ENCODE measurements at regions not wholly inside any gene's neighbourhood (a gene's known extent, or its start where the extent isn't known, plus 50 kb on each side); places are given as distances from the start of the nearest gene placed in this dataset.
A peak's percentile ranks its signal among the peaks of the same experiment; 100 is the strongest.

DNA sequence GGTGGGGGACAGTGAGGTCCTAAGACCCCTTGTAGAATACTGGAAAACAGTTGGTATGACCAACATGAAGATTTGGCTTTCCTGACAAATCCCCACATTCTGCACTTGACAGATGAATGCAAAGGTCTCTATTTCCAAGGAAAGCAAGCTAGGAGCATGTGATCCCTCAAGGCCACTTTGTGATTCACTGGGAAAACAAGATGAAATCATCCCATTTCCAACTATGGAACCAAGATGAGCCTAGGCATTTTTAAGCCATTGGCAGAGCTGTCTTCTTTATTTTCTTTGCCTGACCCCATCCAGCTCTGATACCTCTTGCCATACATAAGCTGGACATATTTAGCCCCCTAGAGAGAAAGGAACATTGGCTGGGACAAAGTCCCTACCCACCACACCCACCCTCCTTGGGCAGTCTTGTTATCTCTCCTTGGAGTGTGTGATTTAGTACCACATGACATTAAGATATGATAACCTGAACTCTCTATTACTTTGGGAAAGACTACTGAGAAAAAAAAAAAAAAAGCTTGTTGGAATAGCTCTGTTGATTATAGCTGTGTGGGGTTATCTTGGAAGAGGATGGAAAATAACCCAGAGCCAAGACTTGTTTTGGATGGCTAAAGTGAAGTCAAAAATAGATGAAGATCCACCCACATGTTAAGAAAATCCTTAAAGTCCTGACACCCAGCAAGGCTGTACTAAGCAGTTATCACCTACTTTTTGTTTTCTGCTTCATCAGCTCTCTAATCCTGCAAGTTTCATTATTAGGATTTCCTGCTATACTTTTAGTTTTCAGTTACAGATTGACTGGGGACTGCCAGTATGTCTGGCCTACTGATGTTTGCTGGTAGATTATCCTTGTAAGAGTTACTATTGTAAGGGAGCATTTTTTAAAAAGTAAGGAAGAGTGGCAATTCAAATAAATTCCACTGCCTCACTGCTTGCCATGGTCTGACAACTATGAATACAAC, 90.1 kb upstream of the PREP start:
- no peak for DNase-seq (ENCODE audit: insufficient read length, low spot score)

DNA sequence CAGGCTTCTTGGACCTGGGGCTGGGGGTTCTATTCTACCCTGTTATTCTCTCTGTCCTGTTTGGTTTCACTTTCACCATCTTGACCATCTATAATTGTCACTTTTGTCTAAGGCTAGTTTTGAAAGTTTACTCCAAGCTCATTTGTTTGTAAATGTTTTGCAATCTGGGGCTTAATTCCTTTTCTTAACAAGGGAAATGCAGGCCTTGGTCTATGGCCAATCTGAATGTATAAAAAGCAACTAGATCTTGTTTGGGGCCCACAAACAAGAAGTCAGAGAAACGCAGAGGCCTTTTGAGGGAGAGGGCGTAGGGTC, 86.3 kb upstream of the PREP start:
- FAIRE-seq: no peak
- no peak for TF ChIP-seq PAX5 (IDR thresholded peaks at IDR 0.05; ENCODE audit: insufficient read depth, low read length, severe bottlenecking)
- TF ChIP-seq POLR2A (IDR thresholded peaks at IDR 0.05; ENCODE audit: low read depth, low read length): no peak
- TF ChIP-seq SPI1 (IDR thresholded peaks at IDR 0.05; ENCODE audit: low read depth, low read length): no peak
- no peak for TF ChIP-seq TAF1 (IDR thresholded peaks at IDR 0.05; ENCODE audit: low read depth, low read length)
- no peak for TF ChIP-seq POU2F2 (IDR thresholded peaks at IDR 0.05; ENCODE audit: low read depth, low read length)
- TF ChIP-seq POLR2AphosphoS5 (IDR thresholded peaks at IDR 0.05; ENCODE audit: low read depth, low read length): no peak
- no peak for DNase-seq (ENCODE audit: insufficient read length, low spot score)

More for the DNA sequence above, 90.1 kb upstream of the PREP start:
- peak; percentile 45 for FAIRE-seq
- TF ChIP-seq SPI1 (IDR thresholded peaks at IDR 0.05; ENCODE audit: low read depth, low read length) (no peak), TAF1 (IDR thresholded peaks at IDR 0.05; ENCODE audit: low read depth, low read length) (no peak), POLR2AphosphoS5 (IDR thresholded peaks at IDR 0.05; ENCODE audit: low read depth, low read length) (no peak), PAX5 (IDR thresholded peaks at IDR 0.05; ENCODE audit: insufficient read depth, low read length, severe bottlenecking) (no peak), POU2F2 (IDR thresholded peaks at IDR 0.05; ENCODE audit: low read depth, low read length) (no peak), POLR2A (IDR thresholded peaks at IDR 0.05; ENCODE audit: low read depth, low read length) (no peak)

DNA sequence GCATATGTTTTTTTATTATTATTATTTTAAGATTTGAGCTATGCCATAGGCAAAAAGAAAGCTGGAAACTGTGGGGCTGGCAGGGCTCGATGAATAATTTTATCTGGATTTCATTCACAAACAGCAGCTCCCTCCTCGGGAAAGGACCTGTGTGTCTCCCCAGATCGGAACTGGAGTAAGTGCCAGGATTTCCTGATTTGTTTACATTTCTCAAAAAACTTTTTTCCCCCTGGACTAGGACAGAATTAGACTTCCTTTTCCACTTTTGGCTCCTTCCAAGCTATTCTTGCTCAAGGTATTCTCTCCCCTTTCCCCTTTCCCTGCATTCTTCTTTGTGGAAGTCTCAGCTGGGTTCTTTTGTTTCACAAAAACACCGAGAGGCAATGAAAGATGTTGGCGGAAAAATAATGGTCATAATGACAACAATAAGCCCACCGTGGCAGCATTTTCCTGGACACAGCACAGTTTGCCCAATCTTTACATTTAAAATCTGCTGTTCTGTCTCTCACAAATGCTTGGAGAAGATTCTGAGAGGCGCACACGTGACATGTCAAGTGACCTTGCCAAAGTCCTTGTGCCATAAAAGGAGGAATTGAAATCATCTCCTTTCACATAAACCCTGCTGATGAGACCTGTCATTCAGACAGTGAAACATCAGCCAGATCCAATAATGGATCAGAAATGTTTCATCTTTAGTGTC, 85.8 kb upstream of the PREP start:
- TF ChIP-seq POLR2AphosphoS5 (IDR thresholded peaks at IDR 0.05; ENCODE audit: low read depth, low read length) (no peak), PAX5 (IDR thresholded peaks at IDR 0.05; ENCODE audit: insufficient read depth, low read length, severe bottlenecking) (no peak), TAF1 (IDR thresholded peaks at IDR 0.05; ENCODE audit: low read depth, low read length) (no peak), SPI1 (IDR thresholded peaks at IDR 0.05; ENCODE audit: low read depth, low read length) (peak; percentile 38; the same call in 1 of the 2 replicates), POU2F2 (IDR thresholded peaks at IDR 0.05; ENCODE audit: low read depth, low read length) (no peak)
- FAIRE-seq (no peak), DNase-seq (ENCODE audit: insufficient read length, low spot score) (no peak)

DNA sequence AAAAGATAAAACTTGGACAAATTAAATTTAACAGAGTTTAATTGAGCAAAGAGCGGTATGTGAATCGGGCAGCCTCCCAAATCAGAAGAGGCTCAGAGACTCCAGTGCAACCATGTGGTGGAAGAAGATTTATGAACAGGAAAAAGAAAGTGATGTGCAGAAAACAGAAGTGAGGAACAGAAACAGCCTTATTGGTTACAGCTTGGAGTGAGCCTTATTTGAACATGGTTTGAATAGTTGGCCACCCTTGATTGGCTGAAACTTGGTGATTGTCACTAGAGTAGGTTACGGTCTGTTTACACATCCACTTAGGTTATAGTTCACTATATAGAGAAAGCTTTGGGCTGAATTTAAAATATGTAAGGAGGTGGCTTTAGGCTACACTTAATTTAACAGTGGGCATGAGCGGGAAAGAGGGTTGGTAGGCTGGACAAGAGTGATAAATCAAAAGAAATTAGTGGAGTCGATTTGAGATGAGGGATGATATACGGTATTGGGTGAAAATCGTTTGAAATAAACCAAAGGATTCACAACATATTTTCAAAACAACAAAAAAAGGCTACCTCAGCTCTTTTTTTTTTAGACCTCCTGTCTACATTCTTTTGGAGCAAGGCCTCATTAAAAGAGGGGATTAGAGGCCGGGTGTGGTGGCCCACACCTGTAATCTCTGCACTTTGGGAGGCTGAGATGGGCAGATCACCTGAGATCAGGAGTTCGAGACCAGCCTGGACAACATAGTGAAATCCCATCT, 84.3 kb upstream of the PREP start:
- TF ChIP-seq SPI1 (IDR thresholded peaks at IDR 0.05; ENCODE audit: low read depth, low read length): peak; percentile 43
- no peak for TF ChIP-seq POLR2AphosphoS5 (IDR thresholded peaks at IDR 0.05; ENCODE audit: low read depth, low read length)
- DNase-seq (ENCODE audit: insufficient read length, low spot score): no peak
- peak; percentile 43 for FAIRE-seq

- TF ChIP-seq POU2F2 (IDR thresholded peaks at IDR 0.05; ENCODE audit: low read depth, low read length) (no peak), POLR2AphosphoS5 (IDR thresholded peaks at IDR 0.05; ENCODE audit: low read depth, low read length) (no peak), SPI1 (IDR thresholded peaks at IDR 0.05; ENCODE audit: low read depth, low read length) (no peak), TAF1 (IDR thresholded peaks at IDR 0.05; ENCODE audit: low read depth, low read length) (no peak), POLR2A (IDR thresholded peaks at IDR 0.05; ENCODE audit: low read depth, low read length) (no peak), PAX5 (IDR thresholded peaks at IDR 0.05; ENCODE audit: insufficient read depth, low read length, severe bottlenecking) (no peak)
- no peak for DNase-seq (ENCODE audit: insufficient read length, low spot score)
Measured at GRCh38 chr6:105485456-105485855, 82.6 kb upstream of the PREP start.

GRCh38 chr6:105484238-105485161, 81.6 kb upstream of the PREP start:
- TF ChIP-seq PAX5 (IDR thresholded peaks at IDR 0.05; ENCODE audit: insufficient read depth, low read length, severe bottlenecking) (no peak), SPI1 (IDR thresholded peaks at IDR 0.05; ENCODE audit: low read depth, low read length) (no peak), TAF1 (IDR thresholded peaks at IDR 0.05; ENCODE audit: low read depth, low read length) (no peak), POU2F2 (IDR thresholded peaks at IDR 0.05; ENCODE audit: low read depth, low read length) (no peak), POLR2A (IDR thresholded peaks at IDR 0.05; ENCODE audit: low read depth, low read length) (no peak), POLR2AphosphoS5 (IDR thresholded peaks at IDR 0.05; ENCODE audit: low read depth, low read length) (no peak)
- DNase-seq (ENCODE audit: insufficient read length, low spot score) (no peak), FAIRE-seq (peak; percentile 9)

More at GRCh38 chr6:105485456-105485855, 82.6 kb upstream of the PREP start:
- FAIRE-seq: peak; percentile 63

GRCh38 chr6:105483492-105483891, 80.6 kb upstream of the PREP start:
- DNase-seq (ENCODE audit: insufficient read length, low spot score) (no peak), FAIRE-seq (no peak)
- TF ChIP-seq POU2F2 (IDR thresholded peaks at IDR 0.05; ENCODE audit: low read depth, low read length) (no peak), PAX5 (IDR thresholded peaks at IDR 0.05; ENCODE audit: insufficient read depth, low read length, severe bottlenecking) (no peak), POLR2A (IDR thresholded peaks at IDR 0.05; ENCODE audit: low read depth, low read length) (no peak), POLR2AphosphoS5 (IDR thresholded peaks at IDR 0.05; ENCODE audit: low read depth, low read length) (no peak), SPI1 (IDR thresholded peaks at IDR 0.05; ENCODE audit: low read depth, low read length) (no peak), TAF1 (IDR thresholded peaks at IDR 0.05; ENCODE audit: low read depth, low read length) (no peak)

GRCh38 chr6:105482921-105483320, 80.0 kb upstream of the PREP start:
- DNase-seq (ENCODE audit: insufficient read length, low spot score): no peak
- no peak for FAIRE-seq
- TF ChIP-seq POLR2A (IDR thresholded peaks at IDR 0.05; ENCODE audit: low read depth, low read length) (no peak), POU2F2 (IDR thresholded peaks at IDR 0.05; ENCODE audit: low read depth, low read length) (no peak)

Measured in GM12891 (cell line).